ENCODE measurements at regions not wholly inside any gene's neighbourhood (a gene's known extent, or its start where the extent isn't known, plus 50 kb on each side); places are given as distances from the start of the nearest gene placed in this dataset.
"Not testable (repeated sequence)": the region's sequence is repeated elsewhere in the genome, so short reads cannot be mapped to it uniquely, and the experiment has no call there.

- DNase-seq: no peak
Measured at GRCh38 chr7:67484244-67484751, 487.7 kb downstream of the TYW1 start.

- DNase-seq: no peak
Measured at GRCh38 chr7:67486401-67486800, 489.8 kb downstream of the TYW1 start.

GRCh38 chr7:67487316-67487715, 490.7 kb downstream of the TYW1 start:
- DNase-seq: no peak

- DNase-seq: no peak
Measured at GRCh38 chr7:67489881-67490280, 493.2 kb downstream of the TYW1 start.

GRCh38 chr7:67493366-67493765, 496.7 kb downstream of the TYW1 start:
- no peak for DNase-seq

- no peak for DNase-seq
Measured at GRCh38 chr7:67496589-67496988, 500.0 kb downstream of the TYW1 start.

GRCh38 chr7:67497914-67498313, 501.3 kb downstream of the TYW1 start:
- not testable (repeated sequence) for DNase-seq

- no peak for DNase-seq
Measured at GRCh38 chr7:67502929-67503328, 506.3 kb downstream of the TYW1 start.

GRCh38 chr7:67505449-67505848, 508.8 kb downstream of the TYW1 start:
- DNase-seq: no peak

- DNase-seq: no peak
Measured at GRCh38 chr7:67512481-67512880, 515.8 kb downstream of the TYW1 start.

GRCh38 chr7:67518580-67518979, 521.9 kb downstream of the TYW1 start:
- DNase-seq: no peak

- DNase-seq: no peak
Measured at GRCh38 chr7:67519171-67519570, 522.5 kb downstream of the TYW1 start.

GRCh38 chr7:67522504-67522903, 525.9 kb downstream of the TYW1 start:
- DNase-seq: no peak

- no peak for DNase-seq
Measured at GRCh38 chr7:67523713-67524112, 527.1 kb downstream of the TYW1 start.

GRCh38 chr7:67525588-67525987, 529.0 kb downstream of the TYW1 start:
- DNase-seq: no peak

- DNase-seq: no peak
Measured at GRCh38 chr7:67535241-67535989, 538.8 kb downstream of the TYW1 start.

- DNase-seq: no peak
Measured at GRCh38 chr7:67542916-67543315, 546.3 kb downstream of the TYW1 start.

GRCh38 chr7:67547183-67547907, 550.7 kb downstream of the TYW1 start:
- no peak for DNase-seq

GRCh38 chr7:67549126-67549525, 552.5 kb downstream of the TYW1 start:
- DNase-seq: no peak

- DNase-seq: no peak
Measured at GRCh38 chr7:67550801-67551436, 554.3 kb downstream of the TYW1 start.

- DNase-seq: no peak
Measured at GRCh38 chr7:67552738-67553137, 556.1 kb downstream of the TYW1 start.

GRCh38 chr7:67553378-67553777, 556.7 kb downstream of the TYW1 start:
- no peak for DNase-seq

GRCh38 chr7:67554986-67555385, 558.4 kb downstream of the TYW1 start:
- no peak for DNase-seq

- DNase-seq: no peak
Measured at GRCh38 chr7:67564959-67565358, 568.3 kb downstream of the TYW1 start.
